GM19468 (cell line): ENCODE measurements at regions not wholly inside any gene's neighbourhood (a gene's known extent, or its start where the extent isn't known, plus 50 kb on each side); places are given as distances from the start of the nearest gene placed in this dataset.

ENCODE experiments used
- ATAC-seq: cut with Tn5 transposase; IDR thresholded peaks from one replicate; pipeline ENCODE4 v1.9.1; 2021; ENCODE audit warnings: mild to moderate bottlenecking, moderate library complexity, moderate number of reproducible peaks; ENCODE audit not compliant: unreplicated experiment; ENCODE audit errors: extremely low read depth

DNA sequence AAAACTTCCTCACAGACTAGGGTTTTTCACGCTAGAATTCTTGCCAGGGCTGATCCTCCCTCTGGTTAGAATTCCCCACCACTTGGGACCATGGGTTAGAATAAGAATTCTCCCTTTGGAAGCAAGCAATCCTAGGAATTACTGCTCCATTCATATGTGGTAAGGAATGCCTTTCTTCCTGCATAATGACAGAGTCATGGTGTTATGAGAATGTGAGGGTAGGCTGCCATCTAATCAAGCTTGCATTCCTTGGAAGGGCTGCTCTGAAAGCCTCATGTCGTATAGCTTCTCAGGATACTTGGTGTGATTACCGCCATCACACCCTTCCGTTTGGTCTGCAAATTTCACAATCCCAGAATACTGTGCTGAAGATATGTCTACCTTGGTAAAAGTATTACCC lies 1282.4 kb upstream of the PIK3C3 start:
- no peak for ATAC-seq

- no peak for ATAC-seq
These were observed 1284.2 kb upstream of the PIK3C3 start for GRCh38 chr18:40670668-40671375.

DNA sequence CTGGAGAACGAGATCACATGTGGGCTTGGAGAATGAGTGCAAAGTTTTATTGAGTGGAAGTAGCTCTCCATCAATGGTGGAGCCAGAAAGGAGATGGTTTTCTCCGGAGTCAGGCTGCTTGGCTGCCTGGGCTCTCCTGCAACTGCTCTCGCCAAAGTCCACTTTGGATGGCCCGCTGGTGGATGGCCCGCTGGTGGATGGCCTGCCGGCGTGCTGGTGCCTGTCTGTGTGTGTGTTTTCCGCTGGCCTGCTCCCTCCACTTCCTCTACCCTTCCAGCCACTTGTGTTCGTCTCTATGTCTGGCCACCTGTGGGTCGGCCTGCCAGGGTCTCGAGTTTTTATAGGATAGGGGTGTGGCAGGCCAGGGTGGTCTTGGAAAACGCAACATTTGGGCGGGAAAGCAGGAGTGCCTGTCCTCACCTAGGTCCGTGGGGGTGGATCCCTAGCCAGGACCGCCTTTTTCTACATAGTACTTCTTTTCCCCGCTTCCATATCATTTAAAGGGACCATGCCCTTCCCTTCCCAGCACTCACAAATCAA lies 1292.1 kb upstream of the PIK3C3 start:
- ATAC-seq: no peak

- ATAC-seq: no peak
These were observed 1301.4 kb upstream of the PIK3C3 start for GRCh38 chr18:40653682-40654081.

DNA sequence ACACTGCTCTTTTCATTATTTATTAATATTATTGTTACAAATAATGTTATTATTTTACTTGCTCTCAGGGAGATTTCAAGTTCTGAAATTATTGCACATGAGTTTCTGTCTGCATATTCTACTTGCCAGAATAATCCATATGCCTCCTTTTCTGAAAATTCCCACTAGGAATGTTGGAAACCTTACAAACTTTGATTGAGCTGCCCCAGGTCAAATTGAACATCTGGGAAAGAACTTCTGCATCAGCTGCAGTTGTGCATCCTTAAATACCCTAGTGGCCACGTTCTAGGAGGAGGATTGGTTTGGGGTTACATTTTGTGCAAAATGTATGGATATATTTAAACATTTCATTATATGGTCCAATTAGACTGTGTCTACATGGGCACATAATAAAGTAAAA lies 1302.7 kb upstream of the PIK3C3 start:
- ATAC-seq: no peak

- no peak for ATAC-seq
These were observed 1303.9 kb upstream of the PIK3C3 start for GRCh38 chr18:40651163-40651562.

- ATAC-seq: no peak
These were observed 1312.3 kb upstream of the PIK3C3 start for GRCh38 chr18:40642692-40643229.

DNA sequence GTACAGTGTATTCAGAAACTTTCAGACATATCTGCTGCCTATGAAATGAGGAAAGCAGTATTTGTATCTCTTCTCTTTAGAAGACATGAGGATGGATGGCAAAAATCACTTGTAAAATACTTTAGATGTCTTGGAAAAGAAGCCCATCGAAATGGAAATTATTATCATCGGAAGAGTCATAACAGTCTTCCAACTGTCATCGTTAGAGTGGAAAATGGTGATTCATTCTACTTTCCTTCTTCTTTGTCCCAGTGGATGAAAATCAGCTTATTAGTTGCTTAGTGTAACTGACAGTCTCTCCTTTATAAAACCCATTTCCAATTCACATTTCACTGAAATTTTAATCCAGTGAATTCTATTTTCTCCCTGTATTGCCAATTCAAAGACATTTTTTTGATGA lies 1323.7 kb upstream of the PIK3C3 start:
- no peak for ATAC-seq

DNA sequence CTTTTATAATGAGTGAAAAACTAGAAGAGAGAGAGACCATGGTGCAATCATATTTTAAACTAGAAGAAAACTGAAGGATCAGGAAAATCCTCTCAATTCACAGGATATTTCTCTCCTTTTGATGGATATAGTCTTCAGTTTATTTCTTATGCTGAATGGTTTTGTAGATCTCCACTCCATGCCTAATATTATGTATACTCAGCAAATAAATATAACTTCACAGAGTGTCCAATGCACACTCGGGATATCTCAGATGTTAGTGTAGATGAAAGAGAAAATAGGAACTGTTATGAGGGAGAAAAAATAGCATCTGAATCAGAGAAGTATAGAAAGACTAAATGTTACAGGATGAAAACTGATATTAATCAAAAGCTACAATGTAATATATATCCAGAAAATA lies 1324.5 kb upstream of the PIK3C3 start:
- no peak for ATAC-seq

DNA sequence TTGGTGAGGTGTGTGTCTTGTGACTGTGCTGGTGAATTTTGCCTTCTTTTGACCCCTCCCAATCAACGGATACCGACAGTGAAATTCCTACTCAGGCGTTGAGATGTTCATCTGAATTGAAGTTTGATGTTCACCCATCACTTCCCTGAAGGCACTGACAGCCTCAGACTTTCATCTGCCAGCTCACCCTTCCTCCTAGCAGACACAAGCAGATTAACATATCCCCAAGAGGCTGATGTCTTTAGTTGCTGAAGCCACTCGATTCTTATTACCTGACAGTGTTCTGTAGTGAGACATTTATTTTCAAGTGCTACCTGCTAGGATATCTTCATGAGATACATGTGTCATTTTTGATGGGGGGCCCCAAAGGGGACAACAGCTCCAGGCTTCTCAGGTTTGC lies 1330.1 kb upstream of the PIK3C3 start:
- ATAC-seq: no peak

DNA sequence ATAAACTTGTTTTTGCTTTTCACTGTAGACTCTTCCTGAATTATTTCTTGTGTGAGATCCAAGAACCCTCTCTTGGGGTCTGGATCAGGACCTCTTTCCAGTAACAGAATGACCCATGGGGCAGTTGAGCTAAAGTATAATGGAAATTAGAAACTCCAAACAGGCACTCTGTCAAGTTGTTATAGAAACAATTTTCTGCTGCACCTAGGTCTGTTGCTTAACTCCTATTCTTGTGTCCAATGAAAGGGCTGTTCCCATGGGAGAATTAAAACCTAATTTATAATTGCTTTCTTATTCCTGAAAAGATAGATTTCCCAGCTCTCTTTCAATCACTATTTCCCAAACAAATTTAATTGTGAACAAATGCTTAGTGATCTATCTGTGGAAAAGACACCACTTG lies 1341.3 kb upstream of the PIK3C3 start:
- no peak for ATAC-seq

DNA sequence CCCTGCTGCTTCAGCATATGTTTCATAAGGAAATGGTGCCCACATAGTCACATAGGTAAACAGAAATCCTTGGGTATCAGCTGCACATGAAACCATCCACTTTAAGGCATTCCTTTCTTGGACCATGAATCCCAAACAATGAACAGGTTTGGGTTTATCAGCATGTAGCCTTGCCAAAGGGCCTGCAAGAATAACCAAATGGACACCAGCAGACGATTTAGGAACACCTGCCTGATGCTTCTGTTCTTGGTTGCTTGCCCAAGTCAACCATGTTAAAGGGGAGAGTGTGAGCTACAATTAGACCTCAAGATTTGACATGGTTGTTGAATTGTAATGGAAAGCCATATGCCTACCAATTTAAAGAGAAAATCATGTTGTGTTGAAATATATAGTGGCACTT lies 1342.7 kb upstream of the PIK3C3 start:
- no peak for ATAC-seq

- ATAC-seq: no peak
These were observed 1346.8 kb upstream of the PIK3C3 start for GRCh38 chr18:40608226-40608625.

DNA sequence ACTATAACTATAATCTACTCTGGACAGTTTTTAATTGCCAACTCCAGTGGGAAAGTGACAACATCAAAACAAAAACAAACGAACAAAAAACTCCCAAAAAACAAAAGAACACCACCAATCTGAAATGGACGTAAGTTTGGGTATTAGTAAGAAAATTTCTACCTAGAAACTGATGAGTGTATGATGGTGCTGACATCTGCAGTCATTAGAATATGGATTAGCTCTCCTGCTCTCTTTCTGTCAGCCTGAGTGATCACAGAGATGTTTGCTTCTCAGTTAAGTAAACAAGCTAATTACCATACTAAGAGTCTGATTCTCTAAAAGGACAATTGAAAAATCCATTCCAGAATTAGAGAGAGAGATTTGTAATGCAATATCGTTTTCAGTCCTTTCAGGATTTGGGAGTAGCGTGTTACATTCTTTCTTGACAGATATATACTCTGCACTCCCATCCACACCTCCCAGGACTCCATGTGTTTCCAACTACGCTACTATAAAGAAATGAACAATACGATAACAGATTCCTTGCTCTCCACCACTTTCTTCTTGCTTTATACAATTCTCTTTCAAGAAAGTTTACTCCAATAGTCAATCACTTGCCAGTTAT lies 1347.4 kb upstream of the PIK3C3 start:
- ATAC-seq: no peak

- no peak for ATAC-seq
These were observed 1348.0 kb upstream of the PIK3C3 start for GRCh38 chr18:40606996-40607395.

DNA sequence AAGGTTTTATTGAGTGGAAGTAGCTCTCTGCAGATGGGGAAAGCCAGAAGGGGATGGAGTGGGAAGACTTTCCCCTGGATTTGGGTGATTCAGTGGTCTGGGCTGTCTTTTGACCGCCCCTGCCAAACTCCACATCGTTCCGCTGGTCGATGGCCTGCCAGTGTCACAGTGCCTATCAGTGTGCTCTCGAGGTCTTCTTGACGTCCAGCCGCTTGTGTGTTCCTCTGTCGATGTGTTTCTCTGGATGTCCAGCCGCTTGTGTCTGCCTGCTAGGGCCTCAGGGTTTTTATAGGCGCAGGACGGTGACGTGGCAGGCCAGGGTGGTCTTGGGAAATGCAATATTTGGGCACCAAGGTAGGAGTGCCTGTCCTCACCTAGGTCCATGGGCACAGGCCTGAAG lies 1371.4 kb upstream of the PIK3C3 start:
- no peak for ATAC-seq

GRCh38 chr18:40582105-40582504 lies 1372.9 kb upstream of the PIK3C3 start:
- ATAC-seq: no peak

- ATAC-seq: no peak
These were observed 1377.1 kb upstream of the PIK3C3 start for GRCh38 chr18:40577981-40578365.

DNA sequence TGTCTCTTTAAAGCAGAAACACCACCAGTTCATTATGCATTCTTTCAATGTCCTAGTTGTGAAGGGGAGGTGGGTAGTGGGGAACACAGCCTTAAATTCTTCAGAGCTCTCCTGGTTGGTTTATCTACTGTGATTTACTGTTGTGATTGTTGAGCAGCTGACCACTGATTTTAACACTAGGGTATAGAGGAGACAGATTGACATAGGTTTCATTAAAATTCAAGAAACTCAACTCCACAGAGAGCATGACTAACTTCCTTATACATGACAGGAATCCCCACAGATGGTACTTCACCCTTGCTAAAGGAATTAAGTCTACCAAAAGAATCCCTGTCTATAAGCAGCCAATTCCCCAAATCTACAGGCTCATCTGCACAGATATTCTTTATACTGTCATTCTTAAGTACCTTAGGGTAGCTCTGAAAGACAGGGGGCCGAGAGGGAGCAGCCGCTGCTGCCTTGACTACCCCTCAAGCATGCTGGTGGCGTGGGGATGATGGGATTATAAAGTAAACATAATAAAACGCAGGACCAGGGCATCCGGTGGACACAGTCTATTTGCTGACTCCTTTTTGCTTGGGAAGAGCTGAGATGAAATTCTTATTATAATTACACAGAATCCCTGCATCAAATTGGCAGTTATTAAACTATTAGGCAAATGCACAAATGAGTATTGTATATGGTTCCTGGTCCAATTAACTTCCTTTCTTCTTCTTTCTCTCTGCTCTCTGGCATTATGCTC lies 1377.6 kb upstream of the PIK3C3 start:
- ATAC-seq: no peak

GRCh38 chr18:40576507-40577115 lies 1378.4 kb upstream of the PIK3C3 start:
- no peak for ATAC-seq

- ATAC-seq: no peak
These were observed 1384.4 kb upstream of the PIK3C3 start for GRCh38 chr18:40570615-40571014.
